GM23338 (cell line): ENCODE measurements at regions not wholly inside any gene's neighbourhood (a gene's known extent, or its start where the extent isn't known, plus 50 kb on each side); places are given as distances from the start of the nearest gene placed in this dataset.

ENCODE experiments used
- ATAC-seq: fragments of 200-7000 bp; cut with Tn5 transposase; 3 replicates; pipeline ENCODE4 v1.9.1; 2020
- DNase-seq: peaks from one replicate; pipeline ENCODE4 v3.0.0-alpha.2; 2015; ENCODE audit warnings: low spot score
- H2AFZ ChIP-seq: fragments of 200-600 bp; sonication (generic); 2 replicates; pipeline ENCODE4 v1.8.0; 2016; ENCODE audit warnings: antibody characterized with exemption, mild to moderate bottlenecking, moderate library complexity
- H3F3A ChIP-seq: fragments of 200-600 bp; sonication (generic); replicated peaks from 2 replicates; pipeline ENCODE4 v1.8.0; 2017; ENCODE audit warnings: antibody characterized with exemption, mixed run types, low read depth
- H3K27ac ChIP-seq: fragments of 200-600 bp; sonication (generic); 2 replicates; pipeline ENCODE4 v1.6.1; 2016; ENCODE audit warnings: low read depth
- H3K27me3 ChIP-seq: fragments of 200-600 bp; sonication (generic); 2 replicates; pipeline ENCODE4 v1.8.0; 2016; ENCODE audit warnings: mild to moderate bottlenecking, mixed run types, moderate library complexity; ENCODE audit not compliant: insufficient read depth
- H3K36me3 ChIP-seq: fragments of 200-600 bp; sonication (generic); 2 replicates; pipeline ENCODE4 v1.8.0; 2016; ENCODE audit warnings: mild to moderate bottlenecking; ENCODE audit not compliant: insufficient read depth
- H3K4me1 ChIP-seq: fragments of 200-600 bp; sonication (generic); 2 replicates; pipeline ENCODE4 v1.8.0; 2016; ENCODE audit warnings: mild to moderate bottlenecking, moderate library complexity; ENCODE audit not compliant: insufficient read depth
- H3K4me2 ChIP-seq: fragments of 200-600 bp; sonication (generic); 2 replicates; pipeline ENCODE4 v1.7.1; 2017; ENCODE audit warnings: mixed run types
- H3K4me3 ChIP-seq: fragments of 200-600 bp; sonication (generic); 2 replicates; pipeline ENCODE4 v1.6.1; 2016; ENCODE audit warnings: mixed run types
- H3K79me2 ChIP-seq: fragments of 200-600 bp; sonication (generic); replicated peaks from 2 replicates; pipeline ENCODE4 v1.8.0; 2017; ENCODE audit warnings: mild to moderate bottlenecking; ENCODE audit not compliant: insufficient read depth
- H3K9me2 ChIP-seq: fragments of 200-600 bp; sonication (generic); 2 replicates; pipeline ENCODE4 v1.8.0; 2017; ENCODE audit not compliant: insufficient read depth
- H4K20me1 ChIP-seq: fragments of 200-600 bp; sonication (generic); replicated peaks from 2 replicates; pipeline ENCODE4 v1.8.0; 2017; ENCODE audit warnings: mild to moderate bottlenecking; ENCODE audit not compliant: insufficient read depth
- H3K27ac Mint-ChIP-seq: 2 replicates; pipeline ENCODE4 v1.8.0; 2020; ENCODE audit warnings: inconsistent platforms, mild to moderate bottlenecking, moderate library complexity, mixed read lengths
- H3K27me3 Mint-ChIP-seq: 3 replicates; pipeline ENCODE4 v1.8.0; 2022; ENCODE audit warnings: low read depth, mild to moderate bottlenecking, moderate library complexity, mixed read lengths, inconsistent platforms; ENCODE audit not compliant: insufficient read depth, poor library complexity
- H3K36me3 Mint-ChIP-seq: 3 replicates; pipeline ENCODE4 v1.8.0; 2021; ENCODE audit warnings: low read depth, mild to moderate bottlenecking, inconsistent platforms, moderate library complexity, mixed read lengths
- H3K4me1 Mint-ChIP-seq: 3 replicates; pipeline ENCODE4 v1.8.0; 2020; ENCODE audit warnings: mild to moderate bottlenecking, inconsistent platforms, mixed read lengths
- H3K4me3 Mint-ChIP-seq: 3 replicates; pipeline ENCODE4 v1.8.0; 2021; ENCODE audit warnings: moderate library complexity, mild to moderate bottlenecking, inconsistent platforms, mixed read lengths
- H3K9me3 Mint-ChIP-seq: 3 replicates; pipeline ENCODE4 v1.8.0; 2020; ENCODE audit warnings: moderate library complexity, mild to moderate bottlenecking, inconsistent platforms, mixed read lengths
- CREB1 ChIP-seq: fragments of 250-450 bp; sonication (Bioruptor Pico); IDR thresholded peaks from 2 replicates; pipeline ENCODE4 v1.5.0; 2020; ENCODE audit warnings: low read depth, mild to moderate bottlenecking, moderate library complexity
- CTCF ChIP-seq, 2 experiments: fragments of 200-600 bp in 1 of 2; sonication (generic) in 1 of 2; conservative IDR thresholded peaks; 2 replicates each; pipeline versions ENCODE4 v1.5.1 to v1.6.1; 2016 to 2017; ENCODE audit warnings: antibody characterized with exemption in 2 of 2, low read depth in 2 of 2, mild to moderate bottlenecking in 2 of 2, moderate library complexity in 1 of 2
- ETS1 ChIP-seq: IDR thresholded peaks from 2 replicates; pipeline ENCODE4 v1.6.1; 2016; ENCODE audit warnings: antibody characterized with exemption
- EZH2 ChIP-seq: fragments of 200-600 bp; sonication (generic); IDR thresholded peaks from one replicate; pipeline ENCODE4 v1.8.0; 2017; ENCODE audit warnings: antibody characterized with exemption, mild to moderate bottlenecking, low read depth; ENCODE audit not compliant: unreplicated experiment
- EZH2phosphoT487 ChIP-seq: fragments of 200-600 bp; sonication (generic); IDR thresholded peaks from one replicate; pipeline ENCODE4 v1.8.1; 2018; ENCODE audit warnings: antibody characterized with exemption; ENCODE audit not compliant: unreplicated experiment
- JUNB ChIP-seq: IDR thresholded peaks from one replicate; pipeline ENCODE4 v1.6.1; 2016; ENCODE audit warnings: antibody characterized with exemption; ENCODE audit not compliant: unreplicated experiment
- NANOG ChIP-seq: IDR thresholded peaks from 2 replicates; pipeline ENCODE4 v1.6.1; 2016; ENCODE audit warnings: antibody characterized with exemption, borderline replicate concordance
- REST ChIP-seq: IDR thresholded peaks from one replicate; pipeline ENCODE4 v1.6.1; 2018; ENCODE audit warnings: antibody characterized with exemption; ENCODE audit not compliant: unreplicated experiment
- STAT1 ChIP-seq: IDR thresholded peaks from one replicate; pipeline ENCODE4 v1.6.1; 2016; ENCODE audit warnings: antibody characterized with exemption; ENCODE audit not compliant: unreplicated experiment
- ZNF114 ChIP-seq: fragments of 250-450 bp; sonication (Bioruptor Pico); IDR thresholded peaks from 2 replicates; pipeline ENCODE4 v1.5.0; 2020; ENCODE audit warnings: mild to moderate bottlenecking, moderate library complexity
- ZNF331 ChIP-seq: fragments of 250-450 bp; sonication (Bioruptor Pico); IDR thresholded peaks from 2 replicates; pipeline ENCODE4 v1.5.0; 2020; ENCODE audit warnings: low read depth, mild to moderate bottlenecking, moderate library complexity
- ZNF462 ChIP-seq: fragments of 250-450 bp; sonication (Bioruptor Pico); IDR thresholded peaks from 2 replicates; pipeline ENCODE4 v1.5.0; 2020; ENCODE audit warnings: mild to moderate bottlenecking, moderate library complexity

- no peak for TF ChIP-seq ZNF462 (CRISPR knock-in tag)
These were observed 253.5 kb downstream of the GJA1 start (continued) for GRCh38 chr6:121688974-121689373.

GRCh38 chr6:121691126-121691551 lies 255.7 kb downstream of the GJA1 start:
- Mint-ChIP-seq H3K4me1 (peaks cover 6% of the 10 kb centered on the region; the same call in 1 of the 3 replicates), H3K36me3 (no peaks in the 10 kb centered on the region), H3K27ac (no peak overlapping the region), H3K27me3 (no peaks in the 10 kb centered on the region), H3K9me3 (no peaks in the 10 kb centered on the region), H3K4me3 (no peak overlapping the region)
- no peaks in the 10 kb centered on the region for H4K20me1 ChIP-seq
- H3K4me3 ChIP-seq = no peak overlapping the region
- H3K27me3 ChIP-seq = no peaks in the 10 kb centered on the region
- ATAC-seq (no peak), DNase-seq (no peak)
- H3K4me1 ChIP-seq = no peaks in the 10 kb centered on the region
- H3F3A ChIP-seq = no peaks in the 10 kb centered on the region
- no peak overlapping the region for H2AFZ ChIP-seq
- no peak overlapping the region for H3K4me2 ChIP-seq
- H3K79me2 ChIP-seq = no peaks in the 10 kb centered on the region
- no peaks in the 10 kb centered on the region for H3K9me2 ChIP-seq
- H3K27ac ChIP-seq = no peak overlapping the region
- H3K36me3 ChIP-seq = no peaks in the 10 kb centered on the region
- TF ChIP-seq ZNF331 (no peak), ETS1 (no peak), STAT1 (no peak), CTCF (conservative IDR thresholded peaks at IDR 0.05; ENCODE audit: low read depth in 2 of 2) (no peak), REST (no peak), EZH2phosphoT487 (no peak), EZH2 (no peak), CREB1 (CRISPR knock-in tag) (no peak), NANOG (no peak), ZNF114 (no peak), JUNB (no peak)
